GM10266 (cell line): ENCODE measurements at regions not wholly inside any gene's neighbourhood (a gene's known extent, or its start where the extent isn't known, plus 50 kb on each side); places are given as distances from the start of the nearest gene placed in this dataset.

Experiments used
- DNase-seq: peaks from one replicate; pipeline ENCODE4 v3.0.0; 2012; ENCODE audit errors: extremely low spot score
- CTCF ChIP-seq: IDR thresholded peaks from 2 replicates; pipeline ENCODE4 v1.5.1; 2012; ENCODE audit warnings: mild to moderate bottlenecking, low read depth; ENCODE audit not compliant: control insufficient read depth, insufficient read depth; ENCODE audit errors: missing control alignments

- TF ChIP-seq CTCF = no peak
- DNase-seq = no peak
These were observed 54.0 kb downstream of the C11orf91 start for GRCh38 chr11:33646629-33647028.

- TF ChIP-seq CTCF = no peak
These were observed 54.5 kb downstream of the C11orf91 start for GRCh38 chr11:33646168-33646567.

GRCh38 chr11:33645686-33646085, 54.9 kb downstream of the C11orf91 start:
- no peak for TF ChIP-seq CTCF
- no peak for DNase-seq

More at GRCh38 chr11:33646168-33646567, 54.5 kb downstream of the C11orf91 start:
- DNase-seq = no peak

GRCh38 chr11:33643167-33643824, 57.3 kb downstream of the C11orf91 start:
- no peak for DNase-seq
- TF ChIP-seq CTCF = no peak

GRCh38 chr11:33642461-33643166, 58.0 kb downstream of the C11orf91 start:
- TF ChIP-seq CTCF = no peak
- no peak for DNase-seq

- TF ChIP-seq CTCF = no peak
- DNase-seq = no peak
These were observed 59.8 kb downstream of the C11orf91 start for GRCh38 chr11:33640730-33641371.

GRCh38 chr11:33638608-33639007, 62.0 kb downstream of the C11orf91 start:
- no peak for DNase-seq

More at GRCh38 chr11:33638608-33639007, 62.0 kb downstream of the C11orf91 start:
- no peak for TF ChIP-seq CTCF
